ENCODE measurements at regions not wholly inside any gene's neighbourhood (a gene's known extent, or its start where the extent isn't known, plus 50 kb on each side); places are given as distances from the start of the nearest gene placed in this dataset.

DNA sequence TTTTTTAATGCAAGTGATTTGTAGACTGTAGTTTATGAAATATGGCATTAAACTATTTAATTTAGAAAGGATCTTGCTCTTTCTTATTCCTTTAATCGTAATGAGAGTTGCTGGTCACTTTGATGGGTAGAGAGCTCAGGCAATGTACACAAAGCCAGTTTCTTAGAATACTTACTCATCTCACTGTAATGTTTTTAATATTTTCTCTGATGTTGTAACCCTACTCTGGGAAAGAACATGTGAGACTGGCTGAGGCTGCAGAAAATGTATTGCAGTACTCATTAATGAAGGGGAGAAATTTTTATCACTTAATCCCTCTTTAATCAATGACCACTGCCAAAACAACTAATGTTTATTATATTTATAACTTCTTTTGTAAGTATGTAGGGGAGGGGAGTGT is 479.4 kb upstream of the KCNMB2 start:
- Mint-ChIP-seq H3K36me3 (ENCODE audit: low read depth) (no peaks in the 10 kb centered on the region), H3K4me3 (ENCODE audit: low read depth) (no peak overlapping the region), H3K27me3 (ENCODE audit: low read depth) (no peaks in the 10 kb centered on the region), H3K4me1 (ENCODE audit: low read depth) (no peaks in the 10 kb centered on the region), H3K27ac (no peak overlapping the region), H3K9me3 (no peaks in the 10 kb centered on the region)
- intact Hi-C loops (cut with micrococcal nuclease): no loop called here
- DNase-seq (ENCODE audit: low spot score): no peak

DNA sequence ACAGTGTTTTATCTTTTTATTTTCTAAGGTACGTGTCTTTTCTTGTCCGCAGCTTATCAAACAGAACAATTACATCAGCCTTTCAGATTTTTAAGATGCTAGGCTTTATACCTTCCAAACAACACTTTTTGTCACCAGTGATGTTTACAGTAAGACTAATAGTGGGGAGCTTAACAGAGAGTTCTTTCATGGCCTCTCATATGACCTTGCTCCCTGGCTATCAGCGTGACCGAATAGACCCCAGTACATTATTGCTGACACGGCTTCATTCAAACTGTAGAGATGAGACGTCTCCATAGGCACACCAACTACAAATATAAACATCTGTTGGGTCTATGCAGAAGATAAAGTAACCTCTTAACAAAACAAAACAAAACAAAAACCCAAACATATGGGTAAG is 477.6 kb upstream of the KCNMB2 start:
- Mint-ChIP-seq H3K36me3 (ENCODE audit: low read depth) (no peaks in the 10 kb centered on the region), H3K4me3 (ENCODE audit: low read depth) (no peak overlapping the region), H3K27me3 (ENCODE audit: low read depth) (no peaks in the 10 kb centered on the region), H3K4me1 (ENCODE audit: low read depth) (no peaks in the 10 kb centered on the region), H3K9me3 (no peaks in the 10 kb centered on the region), H3K27ac (no peak overlapping the region)
- no peak for DNase-seq (ENCODE audit: low spot score)
- intact Hi-C loops (cut with micrococcal nuclease): no loop called here

GRCh38 chr3:178059119-178059518 is 477.1 kb upstream of the KCNMB2 start:
- Mint-ChIP-seq H3K9me3 (no peaks in the 10 kb centered on the region), H3K27ac (no peak overlapping the region), H3K4me3 (ENCODE audit: low read depth) (no peak overlapping the region), H3K27me3 (ENCODE audit: low read depth) (no peaks in the 10 kb centered on the region), H3K36me3 (ENCODE audit: low read depth) (no peaks in the 10 kb centered on the region), H3K4me1 (ENCODE audit: low read depth) (no peaks in the 10 kb centered on the region)
- intact Hi-C loops (cut with micrococcal nuclease): no loop called here
- no peak for DNase-seq (ENCODE audit: low spot score)

GRCh38 chr3:178059836-178060235 is 476.4 kb upstream of the KCNMB2 start:
- H3K4me3 Mint-ChIP-seq (ENCODE audit: low read depth): no peak overlapping the region

DNA sequence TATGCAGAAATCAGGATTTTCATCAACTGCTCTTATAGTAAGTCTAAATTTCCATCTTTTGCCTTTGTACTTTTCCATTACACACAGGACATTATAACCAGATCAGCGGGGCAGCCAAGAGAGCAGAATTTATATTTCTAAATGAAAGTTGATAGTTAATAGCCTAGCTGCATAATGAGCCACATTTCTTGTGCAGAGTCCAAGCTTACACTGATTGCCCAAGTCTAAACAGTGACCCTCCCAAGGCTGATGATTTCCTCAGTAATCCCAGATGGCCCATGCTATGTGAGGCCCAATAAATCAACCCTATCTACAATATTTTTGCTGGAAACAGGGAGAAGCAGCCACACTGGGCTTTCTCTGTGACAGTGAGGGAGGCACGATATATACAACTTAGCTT is 475.8 kb upstream of the KCNMB2 start:
- H3K9me3 Mint-ChIP-seq: no peaks in the 10 kb centered on the region
- no peak for DNase-seq (ENCODE audit: low spot score)
- no peaks in the 10 kb centered on the region for H3K4me1 Mint-ChIP-seq (ENCODE audit: low read depth)
- H3K27ac Mint-ChIP-seq: no peak overlapping the region
- H3K27me3 Mint-ChIP-seq (ENCODE audit: low read depth): no peaks in the 10 kb centered on the region
- no peak overlapping the region for H3K4me3 Mint-ChIP-seq (ENCODE audit: low read depth)
- intact Hi-C loops (cut with micrococcal nuclease): no loop called here
- H3K36me3 Mint-ChIP-seq (ENCODE audit: low read depth): no peaks in the 10 kb centered on the region

More at GRCh38 chr3:178059836-178060235, 476.4 kb upstream of the KCNMB2 start:
- Mint-ChIP-seq H3K4me1 (ENCODE audit: low read depth) (no peaks in the 10 kb centered on the region), H3K9me3 (no peaks in the 10 kb centered on the region), H3K27me3 (ENCODE audit: low read depth) (no peaks in the 10 kb centered on the region), H3K36me3 (ENCODE audit: low read depth) (no peaks in the 10 kb centered on the region), H3K27ac (no peak overlapping the region)
- intact Hi-C loops (cut with micrococcal nuclease): no loop called here
- DNase-seq (ENCODE audit: low spot score): no peak

- H3K4me1 Mint-ChIP-seq (ENCODE audit: low read depth): no peaks in the 10 kb centered on the region
- DNase-seq (ENCODE audit: low spot score): no peak
- no peak overlapping the region for H3K27ac Mint-ChIP-seq
- H3K4me3 Mint-ChIP-seq (ENCODE audit: low read depth): no peak overlapping the region
- intact Hi-C loops (cut with micrococcal nuclease): no loop called here
- H3K36me3 Mint-ChIP-seq (ENCODE audit: low read depth): no peaks in the 10 kb centered on the region
- no peaks in the 10 kb centered on the region for H3K27me3 Mint-ChIP-seq (ENCODE audit: low read depth)
- H3K9me3 Mint-ChIP-seq: no peaks in the 10 kb centered on the region
These were observed 474.1 kb upstream of the KCNMB2 start for GRCh38 chr3:178062126-178062525.

GRCh38 chr3:178063461-178063860 is 472.8 kb upstream of the KCNMB2 start:
- Mint-ChIP-seq H3K36me3 (ENCODE audit: low read depth) (no peaks in the 10 kb centered on the region), H3K4me3 (ENCODE audit: low read depth) (no peak overlapping the region), H3K9me3 (no peaks in the 10 kb centered on the region), H3K27ac (no peak overlapping the region), H3K27me3 (ENCODE audit: low read depth) (no peaks in the 10 kb centered on the region), H3K4me1 (ENCODE audit: low read depth) (no peaks in the 10 kb centered on the region)
- no peak for DNase-seq (ENCODE audit: low spot score)
- intact Hi-C loops (cut with micrococcal nuclease): no loop called here

- Mint-ChIP-seq H3K27me3 (ENCODE audit: low read depth) (no peaks in the 10 kb centered on the region), H3K9me3 (no peaks in the 10 kb centered on the region), H3K4me3 (ENCODE audit: low read depth) (no peak overlapping the region), H3K36me3 (ENCODE audit: low read depth) (no peaks in the 10 kb centered on the region), H3K4me1 (ENCODE audit: low read depth) (no peaks in the 10 kb centered on the region), H3K27ac (no peak overlapping the region)
- intact Hi-C loops (cut with micrococcal nuclease): no loop called here
- DNase-seq (ENCODE audit: low spot score): no peak
These were observed 468.5 kb upstream of the KCNMB2 start for GRCh38 chr3:178067721-178068120.

GRCh38 chr3:178072391-178073305 is 463.6 kb upstream of the KCNMB2 start:
- H3K4me1 Mint-ChIP-seq (ENCODE audit: low read depth): peaks cover 4% of the 10 kb centered on the region
- H3K36me3 Mint-ChIP-seq (ENCODE audit: low read depth): no peaks in the 10 kb centered on the region
- no peak overlapping the region for H3K27ac Mint-ChIP-seq
- H3K27me3 Mint-ChIP-seq (ENCODE audit: low read depth): no peaks in the 10 kb centered on the region
- intact Hi-C loops (cut with micrococcal nuclease): no loop called here
- H3K4me3 Mint-ChIP-seq (ENCODE audit: low read depth): no peak overlapping the region
- H3K9me3 Mint-ChIP-seq: no peaks in the 10 kb centered on the region
- DNase-seq (ENCODE audit: low spot score): no peak

DNA sequence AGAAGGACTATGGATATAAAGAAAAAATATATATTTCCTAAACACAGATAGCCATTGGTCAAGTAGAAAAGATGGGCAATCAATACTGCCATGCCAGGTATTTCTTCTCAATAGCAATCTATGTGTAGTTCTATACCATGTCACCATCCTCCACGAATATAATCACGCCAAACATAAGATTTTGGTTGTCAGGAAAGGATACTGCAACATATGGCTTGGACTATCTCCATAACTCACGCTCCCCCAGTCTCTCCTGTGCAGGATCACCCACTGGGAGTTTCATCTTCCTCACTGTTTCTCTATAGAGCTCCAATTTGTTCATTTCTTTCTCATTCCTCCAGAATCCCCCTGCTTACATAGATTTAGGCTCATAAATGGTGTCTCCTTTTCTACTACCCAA is 462.9 kb upstream of the KCNMB2 start:
- peaks cover 4% of the 10 kb centered on the region for H3K4me1 Mint-ChIP-seq (ENCODE audit: low read depth)

GRCh38 chr3:178075344-178075743 is 460.9 kb upstream of the KCNMB2 start:
- intact Hi-C loops (cut with micrococcal nuclease): no loop called here
- DNase-seq (ENCODE audit: low spot score): no peak
- Mint-ChIP-seq H3K27me3 (ENCODE audit: low read depth) (no peaks in the 10 kb centered on the region), H3K36me3 (ENCODE audit: low read depth) (no peaks in the 10 kb centered on the region), H3K4me1 (ENCODE audit: low read depth) (peaks cover 8% of the 10 kb centered on the region), H3K27ac (no peak overlapping the region), H3K9me3 (no peaks in the 10 kb centered on the region), H3K4me3 (ENCODE audit: low read depth) (no peak overlapping the region)

More for the DNA sequence above, 462.9 kb upstream of the KCNMB2 start:
- intact Hi-C loops (cut with micrococcal nuclease): no loop called here
- DNase-seq (ENCODE audit: low spot score): no peak
- Mint-ChIP-seq H3K4me3 (ENCODE audit: low read depth) (no peak overlapping the region), H3K27ac (no peak overlapping the region), H3K27me3 (ENCODE audit: low read depth) (no peaks in the 10 kb centered on the region), H3K9me3 (no peaks in the 10 kb centered on the region), H3K36me3 (ENCODE audit: low read depth) (no peaks in the 10 kb centered on the region)

- Mint-ChIP-seq H3K9me3 (no peaks in the 10 kb centered on the region), H3K36me3 (ENCODE audit: low read depth) (no peaks in the 10 kb centered on the region), H3K27ac (no peak overlapping the region), H3K27me3 (ENCODE audit: low read depth) (no peaks in the 10 kb centered on the region), H3K4me3 (ENCODE audit: low read depth) (no peak overlapping the region), H3K4me1 (ENCODE audit: low read depth) (peaks cover 8% of the 10 kb centered on the region)
- DNase-seq (ENCODE audit: low spot score): no peak
- intact Hi-C loops (cut with micrococcal nuclease): no loop called here
These were observed 457.3 kb upstream of the KCNMB2 start for GRCh38 chr3:178078953-178079352.

DNA sequence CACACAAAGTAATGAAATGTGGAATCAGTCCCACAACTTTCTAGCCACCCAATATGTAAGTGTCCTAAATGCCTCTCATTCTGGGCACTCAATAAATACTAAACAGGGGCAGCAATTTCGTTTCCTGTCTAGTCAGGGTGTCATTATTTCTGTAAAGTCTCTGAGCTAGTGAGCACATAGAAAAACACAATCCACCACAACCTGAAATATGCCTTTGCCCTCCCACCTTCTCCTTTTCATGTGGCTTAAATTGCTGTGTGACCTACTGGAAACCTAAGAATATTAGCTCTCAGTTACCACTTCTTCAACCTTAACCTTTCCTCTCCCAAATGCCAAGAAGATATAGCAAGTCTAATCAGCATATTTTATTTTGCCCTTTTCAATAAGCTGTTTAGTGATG is 456.3 kb upstream of the KCNMB2 start:
- Mint-ChIP-seq H3K4me3 (ENCODE audit: low read depth) (no peak overlapping the region), H3K4me1 (ENCODE audit: low read depth) (peaks cover 13% of the 10 kb centered on the region), H3K36me3 (ENCODE audit: low read depth) (no peaks in the 10 kb centered on the region), H3K9me3 (no peaks in the 10 kb centered on the region), H3K27me3 (ENCODE audit: low read depth) (no peaks in the 10 kb centered on the region), H3K27ac (no peak overlapping the region)
- DNase-seq (ENCODE audit: low spot score): no peak
- intact Hi-C loops (cut with micrococcal nuclease): no loop called here
